Sigmoid colon (tissue), 4 donors: ENCODE measurements at regions not wholly inside any gene's neighbourhood (a gene's known extent, or its start where the extent isn't known, plus 50 kb on each side); places are given as distances from the start of the nearest gene placed in this dataset.

ENCODE experiments used
- POLR2A ChIP-seq, 2 donors: fragments of 450-650 bp; IDR thresholded peaks; one replicate each; pipeline ENCODE4 v1.6.1; 2016; ENCODE audit warnings: antibody characterized with exemption in 2 of 2, mild to moderate bottlenecking in 2 of 2, moderate library complexity in 2 of 2
- POLR2AphosphoS5 ChIP-seq, 4 donors: sonication (generic); formaldehyde crosslinking; IDR thresholded peaks; one replicate each; pipeline ENCODE4 v1.6.1; 2017; ENCODE audit warnings: antibody characterized with exemption in 4 of 4
- TF ChIP-seq, protein P1 (sequence below), 4 experiments: fragments of 450-650 bp in 3 of 4; fragments of 200-600 bp in 1 of 4; IDR thresholded peaks; one replicate each; pipeline ENCODE4 v1.5.1; 2016 to 2019; ENCODE audit warnings: antibody characterized with exemption in 4 of 4, mild to moderate bottlenecking in 3 of 4, moderate library complexity in 2 of 4

GRCh38 chr2:5982903-5983265 lies 290.7 kb downstream of the SOX11 start:
- TF ChIP-seq POLR2AphosphoS5 (IDR thresholded peaks at IDR 0.05) (no peak), POLR2A (IDR thresholded peaks at IDR 0.05) (no peak)
- TF ChIP-seq, protein P1, sequence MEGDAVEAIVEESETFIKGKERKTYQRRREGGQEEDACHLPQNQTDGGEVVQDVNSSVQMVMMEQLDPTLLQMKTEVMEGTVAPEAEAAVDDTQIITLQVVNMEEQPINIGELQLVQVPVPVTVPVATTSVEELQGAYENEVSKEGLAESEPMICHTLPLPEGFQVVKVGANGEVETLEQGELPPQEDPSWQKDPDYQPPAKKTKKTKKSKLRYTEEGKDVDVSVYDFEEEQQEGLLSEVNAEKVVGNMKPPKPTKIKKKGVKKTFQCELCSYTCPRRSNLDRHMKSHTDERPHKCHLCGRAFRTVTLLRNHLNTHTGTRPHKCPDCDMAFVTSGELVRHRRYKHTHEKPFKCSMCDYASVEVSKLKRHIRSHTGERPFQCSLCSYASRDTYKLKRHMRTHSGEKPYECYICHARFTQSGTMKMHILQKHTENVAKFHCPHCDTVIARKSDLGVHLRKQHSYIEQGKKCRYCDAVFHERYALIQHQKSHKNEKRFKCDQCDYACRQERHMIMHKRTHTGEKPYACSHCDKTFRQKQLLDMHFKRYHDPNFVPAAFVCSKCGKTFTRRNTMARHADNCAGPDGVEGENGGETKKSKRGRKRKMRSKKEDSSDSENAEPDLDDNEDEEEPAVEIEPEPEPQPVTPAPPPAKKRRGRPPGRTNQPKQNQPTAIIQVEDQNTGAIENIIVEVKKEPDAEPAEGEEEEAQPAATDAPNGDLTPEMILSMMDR (IDR thresholded peaks at IDR 0.05): no peak
